Esophagus mucosa (tissue), 1 donor: ENCODE measurements at regions not wholly inside any gene's neighbourhood (a gene's known extent, or its start where the extent isn't known, plus 50 kb on each side); places are given as distances from the start of the nearest gene placed in this dataset.
A peak's percentile ranks its signal among the peaks of the same experiment; 100 is the strongest.

ENCODE experiments used
- ATAC-seq: fragments of 200-7000 bp; cut with Tn5 transposase; one replicate; pipeline ENCODE4 v1.9.1; 2020
- donor health status: DM: yes; HTN: yes; CAD: no.

DNA sequence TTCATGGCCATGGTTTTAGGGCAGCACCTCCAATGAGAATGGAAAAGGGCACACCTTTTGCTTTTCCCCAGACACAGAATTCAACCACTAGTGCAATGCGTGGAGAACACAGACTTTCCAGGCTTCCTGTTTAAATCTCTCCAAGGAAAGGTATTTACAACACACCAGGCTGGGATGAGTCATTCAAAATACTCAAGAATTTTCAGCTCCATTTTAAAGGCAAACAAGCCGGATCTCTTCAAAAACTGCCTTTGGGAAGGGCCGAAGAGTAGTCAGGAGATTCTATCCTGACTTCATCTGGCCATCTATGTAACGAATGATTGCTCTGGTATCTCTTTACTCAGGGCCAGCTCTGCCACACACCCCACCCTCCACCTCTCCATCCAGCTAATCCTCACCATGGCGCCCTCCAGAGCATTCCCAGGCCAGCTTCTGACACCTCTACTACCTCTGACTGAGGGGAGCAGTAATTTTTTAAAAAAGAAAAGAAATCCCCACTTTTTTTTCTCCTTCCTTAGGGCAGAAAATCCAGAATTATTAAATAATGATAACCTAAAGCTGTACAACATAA lies 254.6 kb downstream of the LY86 start:
- ATAC-seq, result peak; percentile 35

DNA sequence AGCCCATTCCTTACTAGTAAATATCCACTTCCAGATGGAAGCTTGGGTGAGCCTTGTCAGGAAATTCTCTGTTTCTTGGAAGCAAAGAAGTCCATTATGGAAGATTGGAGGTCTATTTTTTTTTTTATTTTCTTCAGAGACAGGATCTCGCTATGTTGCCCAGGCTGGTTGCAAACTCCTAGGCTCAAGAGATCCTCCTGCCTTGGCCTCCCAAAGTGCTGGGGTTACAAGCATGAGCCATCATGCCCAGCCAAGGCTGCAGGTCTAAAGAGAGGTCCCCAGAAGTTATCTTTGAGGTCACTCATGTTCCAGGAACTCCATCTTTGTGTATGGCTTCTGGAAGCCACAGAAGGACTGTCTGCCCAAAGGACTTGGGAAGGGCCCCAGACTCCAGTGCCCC lies 255.3 kb downstream of the LY86 start:
- ATAC-seq, result no peak

DNA sequence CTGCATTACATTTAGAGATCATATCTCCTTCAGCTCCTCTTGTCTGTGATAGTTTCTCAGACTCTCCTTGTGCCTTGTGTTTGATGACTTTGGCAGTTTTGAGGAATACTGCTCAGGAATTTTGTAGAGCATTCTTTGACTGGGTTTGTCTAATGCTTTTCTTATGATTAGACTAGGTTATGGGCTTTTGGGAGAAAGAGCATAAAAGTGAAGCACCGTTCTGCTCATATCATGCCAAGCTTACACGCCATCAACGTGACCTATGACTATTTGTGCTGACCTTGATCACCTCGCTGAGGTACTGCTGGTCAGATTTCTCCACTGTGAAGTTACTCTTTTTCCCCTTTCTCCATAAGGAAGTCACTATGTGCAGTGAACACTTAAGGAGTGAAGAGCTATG lies 256.0 kb downstream of the LY86 start:
- ATAC-seq, result no peak

DNA sequence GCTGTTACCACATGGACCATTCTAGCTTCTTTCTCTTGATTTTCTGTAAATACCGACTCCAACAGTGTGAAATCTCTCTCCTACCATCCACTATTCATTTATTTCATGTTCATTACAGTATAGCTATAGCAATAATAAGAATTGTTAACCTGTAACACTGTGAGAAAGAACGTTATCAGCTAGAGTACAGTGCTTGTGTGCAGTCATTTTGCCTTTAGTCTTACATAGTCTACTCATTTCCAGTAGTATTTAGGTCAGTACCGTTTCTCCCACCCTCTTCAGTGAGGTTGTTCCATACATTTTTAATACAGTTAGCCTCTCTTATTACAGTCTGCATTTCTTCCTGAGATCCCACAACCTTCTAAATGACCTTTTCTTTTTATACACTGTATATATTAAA lies 257.1 kb downstream of the LY86 start:
- ATAC-seq, result no peak

DNA sequence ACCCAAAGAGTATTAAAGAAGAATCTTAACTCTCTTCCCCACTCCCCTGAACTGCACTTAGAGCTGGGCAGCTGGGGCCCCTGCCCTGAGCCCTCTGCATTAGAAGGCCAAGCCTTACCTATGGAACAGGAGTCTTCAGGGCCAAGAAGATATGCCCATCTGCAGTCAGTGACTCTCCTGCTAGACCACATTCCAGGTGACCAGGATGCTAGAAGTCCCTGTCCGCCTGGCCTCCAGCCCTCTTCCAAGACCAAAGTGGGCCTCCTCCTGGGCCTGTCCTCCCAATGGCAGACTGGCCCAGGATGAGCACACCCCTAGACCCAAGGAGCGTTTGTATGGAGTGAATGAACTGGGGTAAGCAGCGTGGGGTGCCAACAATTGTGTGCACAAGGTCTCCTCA lies 259.1 kb downstream of the LY86 start:
- no peak for ATAC-seq

DNA sequence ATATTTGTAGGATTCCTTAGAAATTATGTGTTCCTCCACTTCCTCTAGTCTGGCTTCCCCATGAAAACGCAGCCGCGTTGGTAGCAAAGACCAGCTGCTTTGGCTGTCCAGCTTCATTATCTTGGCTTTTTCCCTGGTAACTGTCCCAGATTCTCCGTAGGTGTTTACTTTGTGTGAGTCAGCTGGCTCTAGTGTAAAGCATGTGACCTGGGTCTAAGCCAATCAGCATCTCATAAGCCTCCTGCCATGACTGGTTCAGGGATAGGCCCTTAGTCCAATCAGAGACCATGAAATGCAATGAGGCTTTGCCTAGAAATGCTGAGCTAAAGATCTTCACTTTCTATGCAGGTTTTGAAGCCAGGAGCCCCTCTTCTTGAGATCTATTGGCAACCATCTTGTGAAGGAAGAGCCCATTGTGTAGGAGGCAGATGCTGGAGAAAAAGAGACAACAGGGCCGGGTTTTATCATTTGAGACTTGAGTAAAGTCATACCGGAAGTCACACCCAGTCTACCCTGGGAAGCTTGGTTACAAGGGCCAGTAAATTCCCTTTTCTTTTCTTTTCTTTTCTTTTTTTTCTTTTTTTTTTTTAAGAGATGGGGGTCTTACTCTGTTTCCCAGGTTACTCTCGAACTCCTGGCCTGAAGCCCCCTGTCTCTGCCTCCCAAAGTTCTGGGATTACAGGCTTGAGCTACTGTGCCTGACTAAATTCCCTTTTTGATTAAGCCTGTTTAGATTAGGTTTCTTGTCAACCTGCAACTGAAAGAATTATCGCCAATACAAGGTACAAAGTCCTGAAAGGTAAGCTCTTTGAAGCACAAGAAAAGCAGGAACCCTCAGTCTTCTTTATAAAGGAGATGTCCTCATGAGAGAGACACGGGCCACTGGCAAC lies 256.5 kb upstream of the RREB1 start:
- ATAC-seq, result peak; percentile 96

DNA sequence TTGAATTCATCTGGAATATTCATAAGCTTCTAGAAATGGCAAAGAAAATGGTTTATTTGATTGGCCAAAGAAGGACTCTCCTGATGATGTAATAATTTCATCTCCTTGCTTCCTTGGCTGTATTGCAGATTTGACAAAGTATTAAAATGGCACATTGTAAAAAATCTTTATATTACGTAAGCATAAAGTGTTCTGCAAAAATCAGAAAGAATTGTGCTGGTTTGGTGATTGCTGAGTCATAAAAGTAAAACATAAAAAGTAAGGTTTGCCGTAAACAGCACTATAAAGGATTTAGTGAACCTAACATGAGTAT lies 255.9 kb upstream of the RREB1 start:
- no peak for ATAC-seq

DNA sequence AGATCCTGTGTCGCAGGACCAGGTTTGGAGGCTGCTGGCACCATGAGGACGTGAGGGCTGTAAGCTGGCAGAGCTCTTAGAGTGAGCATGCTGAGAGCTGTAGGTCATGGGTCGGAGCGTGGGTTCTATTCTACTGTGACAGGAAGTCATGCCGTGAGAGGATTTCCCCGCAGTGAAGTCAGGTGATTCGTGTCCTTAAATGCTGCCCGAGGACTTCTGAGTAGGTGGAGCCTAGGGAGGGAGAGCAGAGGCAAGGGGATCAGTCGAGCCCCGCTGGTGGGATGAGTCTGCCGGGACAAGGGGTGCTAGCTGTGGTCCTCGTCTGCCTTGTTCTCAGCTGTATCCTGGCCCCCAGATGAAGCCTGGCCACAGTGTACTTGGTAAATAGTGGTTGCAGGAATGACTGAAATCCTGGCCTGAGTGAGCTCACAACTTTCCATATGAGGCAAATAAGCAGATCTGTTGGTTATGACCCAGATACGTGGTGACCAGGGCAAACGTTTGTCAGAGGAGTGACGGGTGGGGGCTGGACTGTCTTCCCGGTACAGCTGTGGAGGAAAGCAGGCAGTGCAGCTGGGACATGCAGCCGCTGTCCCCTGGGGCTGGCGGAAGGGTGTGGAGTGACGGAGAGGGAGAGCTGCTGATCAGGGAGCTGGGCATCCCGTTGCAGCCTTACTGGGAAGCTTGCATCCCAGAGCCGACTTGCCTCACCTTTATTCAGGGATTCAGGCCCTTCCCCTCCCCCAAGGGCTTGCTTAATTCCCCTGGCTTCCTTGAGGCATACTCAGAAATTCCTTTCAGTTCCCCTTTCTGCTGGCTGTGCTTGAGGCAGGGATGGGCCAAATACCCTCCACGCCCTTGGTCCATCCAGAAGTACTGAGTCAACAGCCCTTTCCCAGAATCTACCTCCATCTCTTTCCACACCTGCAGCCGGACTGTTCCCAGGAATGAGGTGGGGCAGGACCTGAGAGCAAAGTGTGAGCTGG lies 250.9 kb upstream of the RREB1 start:
- peak; percentile 85 for ATAC-seq

DNA sequence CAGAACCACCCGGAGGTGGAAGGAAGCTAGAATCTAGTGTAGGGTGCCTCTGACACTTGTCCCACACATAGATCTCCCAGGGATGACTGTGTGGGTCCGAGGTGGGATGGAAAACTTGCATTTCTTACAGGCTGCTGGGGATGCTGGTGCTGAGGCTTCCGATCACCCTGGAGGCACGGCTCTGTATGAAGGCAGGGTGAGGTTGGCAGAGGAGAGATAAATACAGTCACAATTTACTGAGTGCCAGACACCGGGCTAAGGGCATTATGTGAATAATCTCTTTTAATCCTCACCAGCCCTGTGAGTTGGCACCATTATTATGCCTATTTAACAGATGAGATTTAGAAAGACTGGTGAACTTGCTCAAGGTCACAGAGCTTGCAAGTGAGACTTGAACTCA lies 250.2 kb upstream of the RREB1 start:
- ATAC-seq, result peak; percentile 83

DNA sequence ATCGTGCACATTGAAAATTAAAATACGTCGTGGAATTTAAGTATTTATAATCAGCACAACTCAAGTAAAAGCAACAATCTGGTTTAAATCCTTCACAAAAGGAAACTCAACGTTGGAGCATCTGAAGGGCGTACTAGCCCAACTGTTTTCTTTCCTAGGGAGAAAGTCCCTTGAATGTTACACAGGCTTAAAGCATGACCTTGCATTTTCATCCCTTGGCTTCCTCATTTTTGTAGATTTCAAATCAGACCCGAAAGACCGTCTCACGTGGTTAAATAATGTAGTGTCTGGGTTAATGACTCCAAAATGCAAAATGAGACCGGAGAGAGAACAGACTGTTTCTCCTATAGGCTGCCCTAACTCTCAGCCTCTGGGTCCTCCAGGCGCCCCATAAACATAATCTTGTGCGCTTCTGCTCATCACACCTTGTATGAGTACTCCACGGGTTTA lies 249.2 kb upstream of the RREB1 start:
- ATAC-seq, result no peak

DNA sequence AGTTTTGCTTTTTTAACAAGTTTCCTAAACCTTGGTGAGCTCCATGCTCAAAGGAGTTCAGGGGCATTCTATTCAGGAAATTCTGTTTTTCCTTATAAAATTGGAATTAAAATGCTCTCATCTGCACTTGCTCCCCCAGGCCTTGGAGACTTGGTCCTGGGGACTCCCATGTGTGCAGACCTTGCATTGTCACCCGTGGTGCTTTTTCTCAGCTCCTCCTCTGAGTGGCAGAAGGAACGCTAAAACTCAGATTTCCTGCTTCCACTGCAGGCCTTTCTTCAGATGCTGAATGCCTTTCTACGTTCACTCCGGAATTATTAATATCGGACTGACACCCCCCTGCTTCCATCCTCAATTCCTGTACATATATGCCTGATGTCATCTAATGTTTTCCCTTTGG lies 248.7 kb upstream of the RREB1 start:
- no peak for ATAC-seq

DNA sequence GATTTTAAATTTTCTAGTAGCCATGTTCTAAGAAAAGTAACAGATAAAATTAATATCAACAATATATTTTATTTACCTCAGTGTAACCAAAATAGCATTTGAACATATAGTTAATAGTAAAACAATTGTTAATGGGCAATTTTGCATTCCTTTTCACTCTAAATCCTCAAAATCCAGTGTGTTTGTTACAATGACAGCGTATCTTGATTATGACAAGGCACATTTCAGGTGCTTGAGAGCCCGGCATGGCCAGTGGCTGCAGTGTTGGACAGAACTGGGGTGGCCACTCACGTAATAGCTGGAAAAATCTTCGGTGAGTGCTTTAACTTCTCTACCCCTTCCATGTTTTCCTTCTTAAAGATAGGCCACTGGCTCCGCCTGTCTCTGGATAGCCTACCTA lies 248.0 kb upstream of the RREB1 start:
- no peak for ATAC-seq

DNA sequence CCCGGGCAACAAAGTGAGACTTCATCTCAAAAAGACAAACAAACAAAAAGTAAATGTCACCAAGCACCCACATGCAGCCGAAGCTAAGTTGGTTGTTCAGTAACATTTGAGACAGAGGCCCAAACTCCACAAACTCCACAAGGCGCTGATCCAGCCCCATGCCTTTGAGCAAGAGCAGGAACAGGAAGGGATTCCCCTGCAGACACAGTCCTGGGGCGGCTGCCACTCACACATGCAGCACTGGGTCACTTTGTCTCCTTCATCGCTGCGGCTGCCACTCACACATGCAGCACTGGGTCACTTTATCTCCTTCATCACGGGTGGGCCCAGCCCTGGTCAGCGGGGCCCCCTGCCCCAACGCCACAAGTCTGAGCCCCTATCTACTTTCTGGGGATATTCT lies 246.9 kb upstream of the RREB1 start:
- no peak for ATAC-seq

DNA sequence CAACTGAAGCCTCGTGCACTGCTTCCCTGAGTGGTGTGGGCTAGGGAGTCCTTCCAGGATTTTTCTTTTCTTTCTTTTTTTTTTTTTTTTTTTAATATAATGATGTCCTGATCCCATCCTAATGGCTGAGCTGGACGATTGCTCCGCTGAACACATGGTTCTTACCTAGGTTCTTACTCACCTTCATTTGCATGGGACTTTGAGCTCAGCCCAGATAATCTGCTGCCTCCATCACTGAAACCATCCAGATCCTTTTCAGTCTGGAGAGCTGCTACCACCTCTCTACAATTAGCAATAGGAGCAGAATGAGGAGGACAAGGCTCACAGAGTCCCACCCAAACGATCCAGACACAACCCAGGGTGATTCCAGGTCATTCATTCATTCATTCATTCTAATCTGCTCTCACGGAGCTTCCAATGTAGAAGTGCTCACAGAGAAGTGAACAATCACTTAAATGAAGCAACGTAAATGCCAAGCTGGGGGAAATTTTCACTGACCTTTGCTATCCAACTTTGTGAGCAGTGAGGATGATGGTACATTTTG lies 246.3 kb upstream of the RREB1 start:
- no peak for ATAC-seq

DNA sequence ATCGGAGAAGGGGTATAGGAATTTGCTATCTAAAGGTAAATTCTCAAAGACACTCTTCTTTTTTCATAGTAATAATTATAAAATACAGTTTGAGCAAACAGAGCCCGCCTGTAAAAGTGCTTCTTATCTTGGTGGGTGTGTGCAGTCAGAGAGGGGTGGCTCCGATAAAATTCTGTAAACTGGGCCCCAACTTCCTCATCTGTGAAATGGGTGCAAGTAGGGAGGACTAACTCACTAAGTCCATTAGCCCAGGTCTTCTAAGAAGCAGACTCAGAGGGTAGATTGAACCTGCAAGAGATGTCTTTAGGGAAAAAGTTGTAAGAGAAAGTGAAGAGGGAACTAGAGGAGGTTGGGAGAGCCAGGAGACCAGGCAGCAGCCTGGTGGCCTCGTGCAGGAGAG lies 245.8 kb upstream of the RREB1 start:
- ATAC-seq, result no peak

DNA sequence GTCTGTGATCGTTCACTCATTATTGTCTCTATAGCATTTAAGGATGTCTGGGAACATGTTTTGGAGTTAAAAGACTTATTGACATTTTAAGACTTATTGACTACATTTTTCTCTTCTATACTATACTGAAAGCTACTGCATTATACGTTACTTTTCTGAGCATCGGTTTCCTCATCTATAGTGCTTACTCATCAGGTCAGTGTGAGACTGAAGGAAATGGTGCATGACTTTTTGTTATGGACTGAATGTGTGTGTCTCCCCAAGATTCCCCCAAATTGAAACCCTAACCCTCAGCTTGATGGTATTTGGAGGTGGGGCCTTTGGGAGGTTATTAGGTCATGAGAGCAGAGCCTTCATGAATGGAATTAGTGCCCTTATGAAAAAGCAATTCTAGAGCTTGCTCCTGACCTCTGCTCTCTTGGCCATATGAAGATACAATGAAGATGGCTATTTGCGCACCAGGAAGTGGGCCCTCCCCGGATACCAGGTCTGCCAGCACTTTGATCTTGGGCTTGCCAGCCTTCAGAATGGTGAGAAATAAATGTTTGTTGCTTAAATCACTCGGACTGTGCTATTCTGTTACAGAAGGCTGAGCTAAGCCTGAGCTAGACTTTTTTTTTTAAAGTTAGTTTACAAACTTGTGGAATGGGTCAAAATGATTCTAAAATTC lies 243.7 kb upstream of the RREB1 start:
- peak; percentile 37 for ATAC-seq

DNA sequence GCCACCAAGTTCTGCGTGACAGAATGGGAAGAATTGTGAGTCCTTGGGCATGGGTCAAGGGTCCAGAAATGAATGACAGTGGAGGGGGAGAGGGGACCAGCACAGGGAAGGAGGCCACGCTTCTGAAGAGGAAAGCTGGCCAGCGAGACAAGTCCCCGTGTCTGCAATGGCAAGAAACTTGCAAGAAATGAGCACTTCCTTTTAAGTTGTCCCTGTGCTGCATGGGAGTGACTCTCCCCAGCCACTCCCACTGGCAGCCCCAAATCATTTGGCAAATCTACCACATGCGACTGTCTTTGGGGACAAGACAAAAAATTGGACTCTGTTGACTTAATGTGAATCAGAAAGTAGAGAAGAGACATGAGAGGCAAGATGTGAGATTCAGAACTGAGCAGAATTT lies 242.2 kb upstream of the RREB1 start:
- ATAC-seq, result no peak

DNA sequence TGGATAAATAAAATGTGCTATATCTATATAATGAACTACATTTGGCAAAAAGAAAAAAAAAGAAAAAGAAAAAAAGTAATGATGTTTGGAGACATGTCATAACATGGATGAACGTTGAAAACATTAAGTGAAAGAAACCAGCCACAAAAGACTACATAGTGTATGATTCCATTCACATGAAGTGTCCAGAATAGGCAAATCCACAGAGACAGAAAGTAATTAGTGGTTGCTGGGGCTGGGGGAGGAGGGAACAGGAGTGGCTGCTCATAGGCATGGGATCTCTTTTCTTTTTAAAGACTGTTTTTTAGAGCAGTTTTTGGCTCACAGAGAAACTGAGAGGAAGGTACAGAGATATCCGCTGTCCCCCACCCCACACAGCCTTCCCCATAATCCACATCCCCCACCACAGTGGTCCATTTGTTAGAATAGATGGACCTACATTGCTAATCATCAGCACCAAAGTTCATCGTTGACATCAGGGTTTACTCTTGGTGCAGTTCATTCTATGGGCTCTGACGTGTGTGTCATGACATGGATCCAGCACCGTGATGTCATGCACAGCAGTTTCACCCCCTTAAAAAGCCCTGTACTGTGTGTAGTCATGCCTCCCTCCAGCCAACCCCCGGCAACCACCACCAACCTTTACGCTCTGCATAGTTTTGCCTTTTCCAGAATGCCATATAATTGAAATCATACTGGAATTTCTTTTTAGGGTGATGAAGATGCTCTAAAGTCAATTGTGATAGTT lies 240.9 kb upstream of the RREB1 start:
- no peak for ATAC-seq

DNA sequence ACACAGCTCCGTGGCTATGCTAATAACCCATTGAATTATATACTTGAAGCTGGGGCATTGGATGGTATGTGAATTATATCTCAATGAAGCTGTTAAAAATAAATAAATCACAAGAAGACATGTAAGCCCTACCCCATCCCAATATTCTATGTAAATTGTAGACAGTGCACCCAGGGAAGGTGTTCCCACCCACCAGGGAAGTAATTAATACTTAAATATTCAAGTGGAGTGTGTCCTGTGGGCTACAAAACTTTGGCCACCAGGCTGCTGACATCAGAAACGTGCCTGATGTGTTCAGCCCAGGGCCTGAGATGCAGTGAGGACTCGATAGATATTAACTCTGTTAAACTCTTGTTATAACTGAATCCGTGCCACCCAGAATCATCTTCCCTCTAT lies 240.4 kb upstream of the RREB1 start:
- ATAC-seq, result no peak

DNA sequence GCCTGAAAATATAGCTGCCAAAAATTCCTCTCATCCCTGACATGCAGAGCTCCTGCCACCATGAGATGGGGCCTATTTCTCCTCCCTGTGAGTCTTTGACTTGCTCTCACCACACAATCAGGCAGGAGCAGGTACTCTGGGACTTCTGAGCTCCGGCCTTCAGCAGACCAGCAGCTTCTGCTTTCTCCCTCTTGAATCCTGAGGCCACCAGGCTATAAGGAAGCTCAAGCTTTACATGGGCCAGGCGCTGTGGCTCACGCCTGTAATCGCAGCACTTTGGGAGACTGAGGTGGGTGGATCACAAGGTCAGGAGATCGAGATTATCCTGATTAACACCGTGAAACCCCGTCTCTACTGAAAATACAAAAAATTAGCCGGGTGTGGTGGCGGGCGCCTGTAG lies 238.7 kb upstream of the RREB1 start:
- no peak for ATAC-seq

DNA sequence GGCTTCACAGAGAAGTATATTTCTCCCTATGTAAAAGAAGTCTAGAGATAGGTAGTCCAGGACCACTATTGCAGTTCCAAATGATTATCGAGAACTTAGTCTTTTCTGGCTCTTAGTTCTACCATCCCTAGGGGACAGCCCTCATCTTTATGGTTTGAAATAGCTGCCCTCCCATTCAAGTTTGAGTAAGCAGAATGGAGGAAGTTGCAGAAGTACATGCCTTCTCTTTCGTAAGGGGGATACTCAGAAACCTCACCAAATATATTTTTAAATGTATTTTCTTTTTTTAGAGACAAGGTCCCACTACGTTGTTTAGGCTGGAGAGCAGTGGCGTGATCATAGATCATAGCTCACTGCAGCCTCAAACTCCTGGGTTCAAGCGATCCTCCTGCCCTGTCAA lies 236.8 kb upstream of the RREB1 start:
- no peak for ATAC-seq
